ENCODE measurements at regions not wholly inside any gene's neighbourhood (a gene's known extent, or its start where the extent isn't known, plus 50 kb on each side); places are given as distances from the start of the nearest gene placed in this dataset.

DNA sequence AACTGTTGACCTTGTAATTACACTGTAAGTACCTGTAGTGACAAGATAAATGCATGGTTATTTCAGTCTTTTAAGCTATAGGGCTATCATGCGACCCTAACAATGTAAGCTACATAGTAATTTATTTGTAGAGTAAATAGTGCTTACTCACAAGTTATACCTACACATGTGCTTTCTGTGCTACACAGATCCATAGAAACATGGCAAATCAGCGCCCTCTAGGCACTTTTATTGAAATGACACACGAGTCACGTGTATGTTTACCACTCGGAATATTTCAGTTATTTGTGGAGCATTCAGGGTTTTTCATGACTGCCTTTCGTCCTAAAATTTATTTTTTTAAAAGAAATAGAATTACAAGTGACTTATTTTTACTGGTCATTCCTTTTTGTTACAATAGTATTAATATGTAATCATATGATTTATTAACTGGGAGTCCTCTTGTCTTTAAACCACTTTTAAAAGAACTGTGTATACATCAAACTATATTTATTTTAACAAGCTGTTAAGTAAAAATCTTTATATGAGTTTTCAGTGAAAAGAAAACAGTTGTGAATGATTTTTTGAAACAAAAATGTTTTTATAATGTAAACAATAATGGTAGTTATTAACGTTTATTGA is 1242.3 kb upstream of the WWC1 start:
- Mint-ChIP-seq H3K4me1 (no peaks in the 10 kb centered on the region), H3K9me3 (peaks cover 9% of the 10 kb centered on the region), H3K4me3 (no peak overlapping the region), H3K27ac (no peak overlapping the region), H3K36me3 (no peaks in the 10 kb centered on the region)
- DNase-seq (ENCODE audit: low spot score in 2 of 2) (no peak), ATAC-seq (no peak)

DNA sequence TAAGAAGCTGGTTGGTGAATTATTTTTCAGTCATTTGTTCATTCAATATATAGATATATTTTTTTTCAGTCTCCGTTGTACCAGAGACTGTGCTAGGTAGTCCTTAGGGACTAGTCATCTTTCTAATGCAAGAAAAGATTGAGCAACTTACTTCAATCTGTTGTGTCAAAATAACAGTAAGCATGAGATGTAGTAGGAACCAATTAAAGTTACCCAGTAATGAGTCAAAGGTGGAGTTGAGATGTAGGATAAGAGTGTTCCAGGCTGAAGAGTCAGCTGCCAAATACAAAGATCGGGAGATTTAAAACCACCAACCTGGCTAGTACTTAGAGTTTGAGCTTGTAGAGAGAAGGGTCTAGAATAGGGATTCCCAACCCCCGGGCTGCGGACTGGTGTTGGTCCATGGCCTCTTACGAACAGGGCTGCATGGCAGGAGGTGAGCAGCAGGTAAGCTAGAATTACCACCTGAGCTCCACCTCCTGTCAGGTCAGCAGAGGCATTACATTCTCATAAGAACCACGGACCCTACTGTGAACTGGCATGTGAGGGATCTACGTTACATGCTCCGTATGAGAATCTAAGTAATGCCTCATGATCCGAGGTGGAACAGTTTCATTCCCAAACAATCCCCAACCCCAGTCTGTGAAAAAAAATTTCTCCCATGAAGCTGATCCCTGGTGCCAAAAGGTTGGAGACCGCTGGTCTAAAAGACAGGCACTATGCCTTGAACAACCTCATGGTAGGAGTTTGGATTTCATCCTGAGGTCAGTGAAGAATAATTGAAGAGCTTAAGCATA is 1241.5 kb upstream of the WWC1 start:
- Mint-ChIP-seq H3K27ac (no peak overlapping the region), H3K4me3 (no peak overlapping the region), H3K36me3 (no peaks in the 10 kb centered on the region), H3K4me1 (no peaks in the 10 kb centered on the region), H3K9me3 (peaks cover 11% of the 10 kb centered on the region)
- ATAC-seq (no peak), DNase-seq (ENCODE audit: low spot score in 2 of 2) (no peak)

DNA sequence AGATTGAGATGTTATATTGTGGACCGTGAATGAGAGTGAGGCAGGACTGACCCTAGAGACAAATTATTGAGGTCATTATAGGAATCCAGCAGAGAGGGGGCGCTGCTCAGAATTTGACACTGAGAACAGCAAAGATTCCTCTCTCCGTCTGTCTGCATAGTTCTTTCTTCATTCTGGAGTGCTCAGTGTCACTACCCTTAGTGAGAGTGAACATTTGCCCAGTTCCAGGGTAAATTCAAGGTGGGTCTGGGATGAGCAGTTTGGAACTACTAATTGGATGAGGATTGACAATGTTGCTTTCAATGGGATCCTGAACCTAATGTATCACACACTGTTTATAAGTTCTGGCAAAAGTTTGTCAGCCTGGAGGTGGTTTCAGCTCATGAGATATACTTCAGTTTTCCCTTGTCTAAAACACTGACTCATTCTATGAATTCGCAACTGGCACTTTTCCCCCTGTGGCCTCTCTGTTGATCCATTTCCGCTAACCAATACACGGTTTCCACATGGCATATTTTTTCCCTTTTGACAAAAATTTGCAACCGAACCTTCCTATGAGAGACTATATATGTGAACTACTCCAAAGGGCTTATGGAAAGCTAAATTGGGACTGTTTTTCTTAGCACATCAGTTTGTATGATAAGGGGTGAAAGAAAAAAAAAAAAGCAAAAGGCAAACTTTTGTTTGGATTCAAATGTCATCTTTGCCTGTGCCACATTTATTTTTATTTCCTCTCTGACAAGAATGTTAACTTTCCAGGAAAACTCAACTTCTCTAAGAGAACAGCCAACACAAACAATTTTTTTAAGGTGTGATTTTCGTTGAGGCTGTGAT is 1240.7 kb upstream of the WWC1 start:
- DNase-seq (ENCODE audit: low spot score in 2 of 2) = no peak
- no peak overlapping the region for H3K27ac Mint-ChIP-seq
- peaks cover 11% of the 10 kb centered on the region for H3K9me3 Mint-ChIP-seq
- no peak overlapping the region for H3K4me3 Mint-ChIP-seq
- no peak for ATAC-seq
- no peaks in the 10 kb centered on the region for H3K36me3 Mint-ChIP-seq
- no peaks in the 10 kb centered on the region for H3K4me1 Mint-ChIP-seq

DNA sequence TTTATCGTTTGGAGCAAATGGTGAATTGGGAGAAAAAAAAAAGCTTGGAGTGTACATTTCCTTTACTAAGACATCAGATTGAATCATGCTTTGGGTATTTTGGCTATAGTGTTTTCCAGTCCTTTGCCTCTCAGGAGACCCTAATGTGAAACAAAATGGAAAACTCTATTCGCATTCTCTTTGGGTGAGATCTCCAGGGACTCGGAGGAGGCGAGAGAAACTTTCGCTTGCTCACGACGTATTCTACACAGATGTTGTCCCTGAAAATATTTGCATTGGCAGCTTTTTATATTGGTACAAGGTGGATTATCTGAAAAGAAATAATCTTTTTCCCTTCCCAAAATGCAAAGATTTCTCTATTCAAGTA is 1240.1 kb upstream of the WWC1 start:
- Mint-ChIP-seq H3K4me3 (no peak overlapping the region), H3K27ac (no peak overlapping the region), H3K9me3 (peaks cover 11% of the 10 kb centered on the region), H3K36me3 (no peaks in the 10 kb centered on the region), H3K4me1 (no peaks in the 10 kb centered on the region)
- DNase-seq (ENCODE audit: low spot score in 2 of 2) (no peak), ATAC-seq (no peak)

DNA sequence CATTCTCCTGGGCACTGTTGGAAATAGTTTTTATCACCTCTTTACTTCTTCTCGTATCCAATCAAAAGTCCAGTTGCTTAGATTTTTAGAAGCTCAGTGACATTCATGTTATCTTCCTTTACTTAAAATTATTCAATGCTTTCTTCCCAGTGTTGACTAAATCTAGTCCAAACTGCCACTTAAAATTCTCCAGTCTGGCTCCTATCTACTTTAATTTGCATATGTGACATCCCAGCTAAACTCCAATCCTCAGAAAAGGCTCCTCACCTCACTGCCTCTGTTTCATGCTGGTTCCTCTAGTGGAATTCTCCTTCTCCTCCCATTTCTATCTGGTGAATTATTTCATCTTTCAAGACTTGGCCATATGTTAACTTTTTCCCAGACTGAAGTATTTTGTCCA is 1238.7 kb upstream of the WWC1 start:
- Mint-ChIP-seq H3K9me3 (peaks cover 16% of the 10 kb centered on the region), H3K36me3 (no peaks in the 10 kb centered on the region), H3K4me1 (no peaks in the 10 kb centered on the region), H3K27ac (no peak overlapping the region), H3K4me3 (no peak overlapping the region)
- DNase-seq (ENCODE audit: low spot score in 2 of 2) = no peak
- ATAC-seq = no peak

DNA sequence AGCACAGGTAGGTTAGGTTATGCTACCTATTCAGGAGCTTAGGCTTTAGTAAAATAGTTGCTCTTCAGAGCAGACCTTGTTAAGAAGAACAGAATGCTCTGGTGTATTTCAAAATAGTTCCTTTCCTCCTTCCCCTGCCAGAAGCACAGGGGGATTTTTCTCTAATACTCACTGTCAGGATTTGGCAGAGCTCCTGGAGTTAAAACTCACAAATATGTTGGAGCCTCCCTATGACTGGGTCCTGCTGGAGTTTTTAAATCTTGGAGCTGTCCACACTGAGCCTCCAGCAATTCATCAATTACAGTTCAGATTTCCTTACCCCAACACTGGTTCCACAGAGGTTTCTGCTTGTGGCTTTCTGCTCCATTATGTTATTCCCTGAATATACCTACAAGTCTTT is 1233.8 kb upstream of the WWC1 start:
- H3K4me1 Mint-ChIP-seq = no peaks in the 10 kb centered on the region
- no peak for DNase-seq (ENCODE audit: low spot score in 2 of 2)
- H3K4me3 Mint-ChIP-seq = no peak overlapping the region
- H3K36me3 Mint-ChIP-seq = no peaks in the 10 kb centered on the region
- no peak for ATAC-seq
- H3K27ac Mint-ChIP-seq = no peak overlapping the region
- H3K9me3 Mint-ChIP-seq = peaks cover 18% of the 10 kb centered on the region

DNA sequence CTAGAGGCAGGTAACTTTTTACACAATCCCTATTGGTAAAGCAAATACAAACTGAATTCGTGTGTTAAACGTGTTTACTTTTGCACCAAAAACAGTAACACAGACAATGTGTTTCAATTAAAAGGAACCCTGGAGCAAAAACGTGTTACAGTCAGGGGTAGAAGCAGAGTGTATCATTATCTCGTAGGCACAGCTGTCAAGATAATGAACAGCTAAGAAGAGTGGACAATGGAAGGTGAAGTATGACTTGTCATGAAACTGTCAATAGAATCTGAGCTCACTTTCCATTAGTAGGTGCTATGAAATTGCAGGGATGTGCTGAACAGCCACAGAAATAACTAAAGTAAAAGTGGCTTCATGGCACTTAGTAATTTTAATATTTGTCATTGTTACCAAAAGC is 1229.8 kb upstream of the WWC1 start:
- Mint-ChIP-seq H3K36me3 (no peaks in the 10 kb centered on the region), H3K9me3 (peaks cover 10% of the 10 kb centered on the region), H3K4me3 (no peak overlapping the region), H3K27ac (no peak overlapping the region), H3K4me1 (no peaks in the 10 kb centered on the region)
- ATAC-seq (no peak), DNase-seq (ENCODE audit: low spot score in 2 of 2) (no peak)

DNA sequence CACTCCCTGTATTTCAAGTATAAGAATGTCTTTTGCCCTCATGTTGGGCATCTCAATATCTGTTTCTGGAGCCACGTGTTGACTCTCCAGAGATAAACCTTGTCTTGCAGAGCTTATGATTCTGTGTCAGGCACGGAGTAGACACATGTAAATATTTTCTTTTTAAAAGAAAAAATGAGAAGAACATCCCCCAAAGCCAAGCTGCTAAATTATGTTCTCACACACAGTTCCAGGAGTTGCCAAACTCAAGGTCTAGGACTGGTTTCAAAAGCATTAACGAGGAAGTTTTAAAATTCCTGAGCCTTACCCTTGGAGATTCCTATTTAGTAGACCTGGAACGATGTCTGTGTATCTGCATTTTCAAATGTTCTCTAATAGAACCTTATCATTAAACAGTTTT is 1228.3 kb upstream of the WWC1 start:
- Mint-ChIP-seq H3K36me3 (no peaks in the 10 kb centered on the region), H3K4me1 (no peaks in the 10 kb centered on the region), H3K27ac (no peak overlapping the region), H3K9me3 (peaks cover 5% of the 10 kb centered on the region), H3K4me3 (no peak overlapping the region)
- DNase-seq (ENCODE audit: low spot score in 2 of 2) = no peak
- ATAC-seq = no peak

DNA sequence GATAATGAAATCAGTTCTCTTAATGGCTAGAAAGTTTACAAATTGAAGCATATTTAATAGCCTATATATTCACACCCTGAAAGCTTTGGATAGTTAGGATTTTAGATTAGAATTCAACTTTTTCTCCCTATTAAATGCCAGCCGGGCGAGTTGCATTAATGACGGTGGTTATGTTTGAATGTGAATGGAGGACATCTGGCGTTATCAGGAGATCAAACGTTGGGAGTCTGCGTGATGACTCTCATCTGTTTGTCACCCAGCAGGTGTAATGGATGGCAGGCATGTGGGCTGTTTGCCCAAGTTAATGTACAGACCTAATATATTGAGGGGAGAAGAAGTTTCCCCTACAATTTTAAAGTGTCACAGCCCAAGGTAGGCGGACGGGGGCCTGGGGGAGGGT is 1227.7 kb upstream of the WWC1 start:
- ATAC-seq (no peak), DNase-seq (ENCODE audit: low spot score in 2 of 2) (no peak)
- no peak overlapping the region for H3K27ac Mint-ChIP-seq
- H3K36me3 Mint-ChIP-seq = no peaks in the 10 kb centered on the region
- H3K4me1 Mint-ChIP-seq = no peaks in the 10 kb centered on the region
- peaks cover 5% of the 10 kb centered on the region for H3K9me3 Mint-ChIP-seq
- H3K4me3 Mint-ChIP-seq = no peak overlapping the region

DNA sequence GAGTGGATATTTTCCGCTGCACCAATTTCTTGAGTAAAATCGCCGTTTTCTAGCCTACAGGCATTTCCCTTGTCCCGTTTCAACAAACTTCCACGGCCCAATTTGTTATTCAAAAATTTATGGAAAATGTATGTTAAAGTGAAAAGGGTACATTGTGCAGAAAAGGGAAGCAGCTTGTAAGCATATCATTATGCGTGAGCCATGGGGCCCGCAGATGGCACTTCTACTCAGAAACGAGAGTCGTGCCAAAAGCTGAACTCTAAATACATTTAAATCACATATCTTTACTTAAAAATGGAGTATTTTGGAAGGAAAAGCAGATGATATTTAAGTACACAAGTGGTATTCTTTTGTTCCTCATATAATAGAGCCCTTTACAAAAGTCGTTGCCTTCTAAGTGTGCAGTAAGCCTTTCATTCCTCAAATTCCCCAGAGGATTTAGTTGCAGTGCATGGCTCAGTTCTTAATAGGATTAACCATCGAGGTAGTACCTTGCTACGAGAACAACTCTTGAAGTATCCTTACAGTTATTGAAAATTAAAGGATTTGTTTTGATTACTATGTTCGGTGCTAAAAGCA is 1227.2 kb upstream of the WWC1 start:
- DNase-seq (ENCODE audit: low spot score in 2 of 2) (no peak), ATAC-seq (no peak)
- no peak overlapping the region for H3K4me3 Mint-ChIP-seq
- no peaks in the 10 kb centered on the region for H3K36me3 Mint-ChIP-seq
- peaks cover 5% of the 10 kb centered on the region for H3K9me3 Mint-ChIP-seq
- no peaks in the 10 kb centered on the region for H3K4me1 Mint-ChIP-seq
- no peak overlapping the region for H3K27ac Mint-ChIP-seq

DNA sequence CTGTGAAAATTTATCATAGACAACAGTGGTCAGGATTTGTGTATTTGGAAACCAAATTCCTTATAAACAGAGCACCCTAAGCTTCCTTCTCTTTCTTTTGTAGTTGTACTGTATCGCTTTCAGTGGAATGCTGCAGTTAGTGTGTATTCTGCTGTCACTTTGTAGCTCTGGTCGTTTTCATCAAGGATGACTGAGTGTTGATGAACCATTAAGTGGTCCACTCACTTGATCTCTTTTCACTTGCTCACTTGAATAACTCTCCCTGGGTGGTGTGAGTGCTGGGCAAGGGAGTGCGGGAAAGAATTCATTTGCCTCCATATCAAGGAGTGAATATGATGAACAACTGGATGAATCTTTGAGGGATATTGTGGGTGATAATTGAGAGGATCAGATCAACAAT is 1225.7 kb upstream of the WWC1 start:
- Mint-ChIP-seq H3K4me1 (no peaks in the 10 kb centered on the region), H3K9me3 (peaks cover 5% of the 10 kb centered on the region), H3K4me3 (no peak overlapping the region), H3K27ac (no peak overlapping the region), H3K36me3 (no peaks in the 10 kb centered on the region)
- DNase-seq (ENCODE audit: low spot score in 2 of 2) (no peak), ATAC-seq (no peak)

DNA sequence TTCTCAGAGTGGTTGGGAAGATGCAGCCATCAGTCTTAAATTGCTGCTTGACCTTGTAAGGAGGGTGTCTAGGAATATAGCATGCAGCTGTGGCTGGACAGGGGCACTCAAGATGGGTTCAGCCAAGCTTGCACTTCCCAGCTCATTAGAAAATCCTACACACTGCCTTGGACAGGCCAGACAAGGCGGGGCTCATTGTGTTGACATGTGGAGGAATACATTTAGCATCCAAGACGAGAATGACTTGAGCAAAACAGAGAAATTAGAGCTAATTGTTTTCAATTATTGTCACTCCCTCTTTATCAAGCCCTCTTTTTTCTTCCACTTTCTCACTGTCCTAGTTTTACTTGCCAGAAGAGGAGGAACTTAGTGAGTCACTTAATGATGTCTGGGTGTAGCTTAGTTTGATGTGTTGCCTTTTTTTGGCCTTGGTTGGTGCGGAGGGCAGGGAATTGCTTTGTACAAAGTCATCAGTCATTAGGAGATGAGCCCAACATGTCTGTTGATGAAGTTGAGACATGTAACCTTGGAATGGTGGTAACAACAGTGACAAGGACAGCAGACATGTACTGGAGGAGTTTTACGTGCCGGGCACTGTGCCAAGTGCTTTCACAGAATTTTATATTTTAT is 1219.3 kb upstream of the WWC1 start:
- ATAC-seq (no peak), DNase-seq (ENCODE audit: low spot score in 2 of 2) (no peak)
- no peak overlapping the region for H3K27ac Mint-ChIP-seq
- H3K9me3 Mint-ChIP-seq = peaks cover 8% of the 10 kb centered on the region
- H3K4me1 Mint-ChIP-seq = no peaks in the 10 kb centered on the region
- no peak overlapping the region for H3K4me3 Mint-ChIP-seq
- H3K36me3 Mint-ChIP-seq = no peaks in the 10 kb centered on the region

DNA sequence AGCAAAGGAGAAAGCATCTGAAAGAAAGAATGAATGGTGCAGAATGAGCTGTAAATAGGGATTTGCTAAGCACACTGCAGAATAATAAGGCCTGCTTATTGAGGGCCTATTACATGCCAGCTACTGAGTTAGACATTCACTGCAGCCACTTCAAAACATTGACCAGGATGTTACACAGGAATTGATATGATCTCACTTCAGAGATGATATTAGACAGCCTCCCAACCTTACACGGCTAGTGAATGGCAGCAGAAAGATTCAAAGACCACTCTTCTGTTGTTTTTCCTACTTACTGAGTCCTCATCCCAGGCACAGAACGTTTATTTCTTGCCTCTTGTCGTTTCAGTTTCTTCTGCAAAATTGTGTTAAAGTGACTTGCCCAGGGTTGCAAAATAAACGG is 1209.9 kb upstream of the WWC1 start:
- no peak overlapping the region for H3K4me3 Mint-ChIP-seq
- no peak overlapping the region for H3K27ac Mint-ChIP-seq
- peaks cover 2% of the 10 kb centered on the region for H3K9me3 Mint-ChIP-seq
- no peaks in the 10 kb centered on the region for H3K4me1 Mint-ChIP-seq
- DNase-seq (ENCODE audit: low spot score in 2 of 2) (no peak), ATAC-seq (no peak)
- no peaks in the 10 kb centered on the region for H3K36me3 Mint-ChIP-seq

DNA sequence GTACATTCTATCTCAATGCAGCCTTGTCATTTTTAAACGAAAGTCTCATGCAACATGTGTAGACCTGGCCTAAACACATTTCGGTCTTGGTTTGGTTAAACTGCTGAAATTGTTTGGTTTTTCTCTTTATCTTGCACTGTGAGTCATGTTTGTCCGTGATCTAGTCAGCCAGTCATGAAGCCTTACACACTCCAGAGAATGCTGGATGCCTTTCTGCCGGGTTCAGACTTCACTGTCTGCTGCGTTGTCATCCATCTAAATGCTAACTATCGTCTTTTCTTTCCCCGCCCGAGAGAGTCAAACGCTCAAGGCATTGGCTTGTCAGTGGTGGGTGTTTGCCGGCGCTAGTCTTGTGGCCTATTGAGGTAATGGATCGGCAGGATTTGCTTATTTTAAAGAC is 1194.6 kb upstream of the WWC1 start:
- Mint-ChIP-seq H3K4me1 (no peaks in the 10 kb centered on the region), H3K9me3 (peaks cover 23% of the 10 kb centered on the region), H3K27ac (no peak overlapping the region), H3K36me3 (no peaks in the 10 kb centered on the region), H3K4me3 (no peak overlapping the region)
- ATAC-seq (no peak), DNase-seq (ENCODE audit: low spot score in 2 of 2) (no peak)

DNA sequence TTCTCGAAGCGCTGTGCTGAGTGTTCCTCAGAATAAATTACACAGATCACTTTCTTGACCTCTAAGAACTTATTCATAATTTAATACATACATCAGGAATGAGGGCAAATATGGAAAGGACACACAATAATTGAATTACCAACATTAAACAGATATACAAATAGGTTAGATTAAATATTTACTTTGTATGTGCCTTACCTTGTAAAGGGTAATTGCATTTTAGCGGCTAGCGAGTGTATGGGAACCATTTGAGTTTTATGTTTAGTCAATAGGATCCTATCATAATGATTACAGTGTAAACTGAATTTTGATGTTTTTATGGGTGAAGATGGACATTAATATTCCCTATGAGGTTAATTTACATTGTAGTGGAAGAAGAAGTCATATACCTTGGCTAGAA is 1187.1 kb upstream of the WWC1 start:
- Mint-ChIP-seq H3K9me3 (peaks cover 23% of the 10 kb centered on the region), H3K4me1 (no peaks in the 10 kb centered on the region), H3K4me3 (no peak overlapping the region), H3K27ac (no peak overlapping the region), H3K36me3 (no peaks in the 10 kb centered on the region)
- ATAC-seq (no peak), DNase-seq (ENCODE audit: low spot score in 2 of 2) (no peak)
